HCT116 (cell line): ENCODE measurements at regions not wholly inside any gene's neighbourhood (a gene's known extent, or its start where the extent isn't known, plus 50 kb on each side); places are given as distances from the start of the nearest gene placed in this dataset.

ENCODE experiments used
- POLR2A ChIP-seq: IDR thresholded peaks from 2 replicates; pipeline ENCODE4 v1.7.0; 2011; ENCODE audit warnings: borderline replicate concordance; ENCODE audit not compliant: insufficient read depth, insufficient read length; ENCODE audit errors: extremely low read depth
- RAD21 ChIP-seq: IDR thresholded peaks from 2 replicates; pipeline ENCODE4 v1.6.1; 2012; ENCODE audit warnings: low read depth, mild to moderate bottlenecking
- TF ChIP-seq, protein P1 (sequence below), 3 experiments: fragments of 200-600 bp in 1 of 3; sonication (generic) in 1 of 3; IDR thresholded peaks in 2 of 3; conservative IDR thresholded peaks in 1 of 3; 2 replicates each; pipeline ENCODE4 v1.5.1; 2012 to 2017; ENCODE audit warnings: low read depth in 2 of 3, low read length in 2 of 3, antibody characterized with exemption in 1 of 3, borderline replicate concordance in 1 of 3, control low read depth in 1 of 3, mild to moderate bottlenecking in 1 of 3, mixed read lengths in 1 of 3, mixed run types in 1 of 3, moderate library complexity in 1 of 3; ENCODE audit not compliant: insufficient read depth in 1 of 3

DNA sequence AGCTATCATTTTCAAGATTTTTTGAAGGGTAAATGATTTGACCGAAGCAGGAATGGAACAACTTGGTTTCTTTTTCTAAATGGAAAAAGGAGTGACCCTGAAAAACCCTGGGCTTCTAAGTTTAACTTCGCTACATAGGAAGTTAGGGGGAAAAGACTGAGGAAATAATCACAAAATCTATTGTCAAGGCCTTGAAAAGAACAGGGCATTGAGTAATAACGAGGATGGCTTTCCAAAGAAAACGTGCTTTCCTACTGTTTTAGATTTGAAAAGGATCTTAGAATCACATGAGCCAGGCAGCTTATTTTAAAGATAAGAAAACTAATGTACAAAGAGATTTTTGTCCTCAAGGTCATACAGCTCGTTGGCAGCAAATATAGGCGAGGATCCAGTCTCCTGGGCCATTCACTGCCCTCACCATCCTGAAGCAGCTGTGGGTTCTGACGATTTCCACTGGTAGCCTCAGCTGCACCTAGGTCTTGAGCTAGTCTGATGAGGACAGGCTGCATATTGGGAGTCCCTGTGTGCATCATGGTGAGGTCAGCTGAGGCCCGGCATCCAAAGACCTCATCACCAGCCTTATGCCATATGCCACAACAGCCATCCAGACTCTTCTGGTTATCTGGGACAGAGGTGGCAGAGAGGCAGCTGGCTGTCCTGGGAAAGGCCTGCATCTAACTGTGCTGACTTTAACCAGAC is 384.7 kb upstream of the NRP1 start:
- TF ChIP-seq, protein P1, sequence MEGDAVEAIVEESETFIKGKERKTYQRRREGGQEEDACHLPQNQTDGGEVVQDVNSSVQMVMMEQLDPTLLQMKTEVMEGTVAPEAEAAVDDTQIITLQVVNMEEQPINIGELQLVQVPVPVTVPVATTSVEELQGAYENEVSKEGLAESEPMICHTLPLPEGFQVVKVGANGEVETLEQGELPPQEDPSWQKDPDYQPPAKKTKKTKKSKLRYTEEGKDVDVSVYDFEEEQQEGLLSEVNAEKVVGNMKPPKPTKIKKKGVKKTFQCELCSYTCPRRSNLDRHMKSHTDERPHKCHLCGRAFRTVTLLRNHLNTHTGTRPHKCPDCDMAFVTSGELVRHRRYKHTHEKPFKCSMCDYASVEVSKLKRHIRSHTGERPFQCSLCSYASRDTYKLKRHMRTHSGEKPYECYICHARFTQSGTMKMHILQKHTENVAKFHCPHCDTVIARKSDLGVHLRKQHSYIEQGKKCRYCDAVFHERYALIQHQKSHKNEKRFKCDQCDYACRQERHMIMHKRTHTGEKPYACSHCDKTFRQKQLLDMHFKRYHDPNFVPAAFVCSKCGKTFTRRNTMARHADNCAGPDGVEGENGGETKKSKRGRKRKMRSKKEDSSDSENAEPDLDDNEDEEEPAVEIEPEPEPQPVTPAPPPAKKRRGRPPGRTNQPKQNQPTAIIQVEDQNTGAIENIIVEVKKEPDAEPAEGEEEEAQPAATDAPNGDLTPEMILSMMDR (IDR thresholded peaks at IDR 0.05 in 2 of 3, conservative IDR thresholded peaks at IDR 0.05 in 1 of 3; ENCODE audit: borderline replicate concordance in 1 of 3, insufficient read depth in 1 of 3, low read depth in 2 of 3, low read length in 2 of 3): no peak
- TF ChIP-seq RAD21 (no peak), POLR2A (no peak)
